D721Med (cell line): ENCODE measurements at regions not wholly inside any gene's neighbourhood (a gene's known extent, or its start where the extent isn't known, plus 50 kb on each side); places are given as distances from the start of the nearest gene placed in this dataset.

Source experiments
- DNase-seq: peaks from one replicate; pipeline ENCODE4 v3.0.0; 2011; ENCODE audit warnings: low spot score; ENCODE audit not compliant: insufficient read length
- FAIRE-seq: peaks from 2 replicates; lab custom pipeline; 2011; peaks lifted over from hg19 to GRCh38; lab: Jason Lieb, UNC
- TF ChIP-seq, protein P1 (sequence below): IDR thresholded peaks from 2 replicates; pipeline ENCODE4 v1.5.1; 2012; ENCODE audit warnings: mild to moderate bottlenecking, control low read depth; ENCODE audit not compliant: insufficient read depth; ENCODE audit errors: missing control alignments

DNA sequence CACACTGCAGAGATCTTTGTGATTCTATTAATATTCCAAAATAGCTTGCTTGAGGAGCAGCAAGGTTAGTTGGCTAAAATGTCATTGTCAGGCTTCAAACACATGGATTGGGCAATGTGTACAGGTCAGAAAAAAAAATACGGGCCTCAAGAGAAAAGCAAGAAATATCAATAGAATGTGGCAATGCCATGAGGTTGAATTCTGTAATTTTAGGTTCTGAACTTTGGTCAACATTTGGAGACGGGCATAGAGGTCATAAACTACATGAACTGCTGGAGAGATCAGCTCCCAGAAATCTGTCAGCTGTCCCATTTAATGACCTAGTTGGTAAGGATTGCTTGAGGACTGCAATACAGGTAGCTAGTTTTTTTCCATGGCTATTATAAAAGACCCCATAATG is 445.8 kb downstream of the HTR1B start:
- FAIRE-seq (no peak), DNase-seq (no peak)
- TF ChIP-seq, protein P1, sequence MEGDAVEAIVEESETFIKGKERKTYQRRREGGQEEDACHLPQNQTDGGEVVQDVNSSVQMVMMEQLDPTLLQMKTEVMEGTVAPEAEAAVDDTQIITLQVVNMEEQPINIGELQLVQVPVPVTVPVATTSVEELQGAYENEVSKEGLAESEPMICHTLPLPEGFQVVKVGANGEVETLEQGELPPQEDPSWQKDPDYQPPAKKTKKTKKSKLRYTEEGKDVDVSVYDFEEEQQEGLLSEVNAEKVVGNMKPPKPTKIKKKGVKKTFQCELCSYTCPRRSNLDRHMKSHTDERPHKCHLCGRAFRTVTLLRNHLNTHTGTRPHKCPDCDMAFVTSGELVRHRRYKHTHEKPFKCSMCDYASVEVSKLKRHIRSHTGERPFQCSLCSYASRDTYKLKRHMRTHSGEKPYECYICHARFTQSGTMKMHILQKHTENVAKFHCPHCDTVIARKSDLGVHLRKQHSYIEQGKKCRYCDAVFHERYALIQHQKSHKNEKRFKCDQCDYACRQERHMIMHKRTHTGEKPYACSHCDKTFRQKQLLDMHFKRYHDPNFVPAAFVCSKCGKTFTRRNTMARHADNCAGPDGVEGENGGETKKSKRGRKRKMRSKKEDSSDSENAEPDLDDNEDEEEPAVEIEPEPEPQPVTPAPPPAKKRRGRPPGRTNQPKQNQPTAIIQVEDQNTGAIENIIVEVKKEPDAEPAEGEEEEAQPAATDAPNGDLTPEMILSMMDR = no peak

DNA sequence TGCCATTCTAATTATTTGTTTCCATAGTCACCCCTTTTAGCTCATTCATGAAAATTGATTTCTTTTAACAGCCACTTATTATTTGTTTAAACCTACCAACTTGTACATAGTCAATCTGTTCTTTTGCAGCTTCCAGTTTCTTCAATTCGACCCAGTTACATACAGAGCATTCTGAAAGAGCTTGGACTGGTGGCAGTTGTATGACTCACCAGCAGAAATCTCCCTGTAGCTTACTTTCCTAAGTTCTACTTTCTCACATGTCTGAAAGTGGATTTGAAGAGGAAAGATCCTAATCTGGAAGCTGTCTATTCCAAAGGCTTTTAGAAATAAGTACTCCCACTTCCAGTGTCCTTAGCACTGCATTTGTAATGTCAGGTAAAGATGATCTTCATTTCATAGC is 447.9 kb downstream of the HTR1B start:
- no peak for DNase-seq
- TF ChIP-seq, protein P1 = no peak
- FAIRE-seq = no peak

DNA sequence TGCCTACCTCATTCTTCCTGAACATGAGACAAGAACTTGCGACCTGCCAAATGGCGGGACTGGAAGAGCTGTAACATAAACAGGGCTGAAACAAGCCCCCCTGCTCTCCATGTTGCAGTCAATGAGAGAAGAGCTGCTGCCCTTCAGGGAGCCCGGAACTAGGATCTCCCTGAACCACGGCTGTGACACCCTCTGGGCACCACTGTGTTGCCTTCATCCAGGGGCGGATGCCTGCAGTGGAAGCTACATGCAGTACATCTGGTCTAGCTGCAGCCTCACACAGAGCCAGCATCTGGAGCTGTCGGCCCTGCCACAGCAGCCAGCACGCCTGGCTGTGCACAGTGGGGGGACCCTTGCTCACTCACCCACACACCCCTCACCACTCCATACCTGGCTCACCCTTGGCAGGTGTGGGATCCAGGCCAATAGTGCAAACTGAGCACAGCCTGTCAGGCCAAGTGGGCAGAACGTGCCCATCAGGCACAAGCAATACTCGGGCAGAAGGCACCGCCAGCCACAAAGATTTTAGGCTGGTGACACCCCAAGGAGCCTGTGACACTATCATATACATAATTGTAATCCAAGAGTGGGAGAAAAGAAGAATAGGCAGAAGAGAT is 451.3 kb downstream of the HTR1B start:
- TF ChIP-seq, protein P1 = no peak
- FAIRE-seq (no peak), DNase-seq (no peak)

DNA sequence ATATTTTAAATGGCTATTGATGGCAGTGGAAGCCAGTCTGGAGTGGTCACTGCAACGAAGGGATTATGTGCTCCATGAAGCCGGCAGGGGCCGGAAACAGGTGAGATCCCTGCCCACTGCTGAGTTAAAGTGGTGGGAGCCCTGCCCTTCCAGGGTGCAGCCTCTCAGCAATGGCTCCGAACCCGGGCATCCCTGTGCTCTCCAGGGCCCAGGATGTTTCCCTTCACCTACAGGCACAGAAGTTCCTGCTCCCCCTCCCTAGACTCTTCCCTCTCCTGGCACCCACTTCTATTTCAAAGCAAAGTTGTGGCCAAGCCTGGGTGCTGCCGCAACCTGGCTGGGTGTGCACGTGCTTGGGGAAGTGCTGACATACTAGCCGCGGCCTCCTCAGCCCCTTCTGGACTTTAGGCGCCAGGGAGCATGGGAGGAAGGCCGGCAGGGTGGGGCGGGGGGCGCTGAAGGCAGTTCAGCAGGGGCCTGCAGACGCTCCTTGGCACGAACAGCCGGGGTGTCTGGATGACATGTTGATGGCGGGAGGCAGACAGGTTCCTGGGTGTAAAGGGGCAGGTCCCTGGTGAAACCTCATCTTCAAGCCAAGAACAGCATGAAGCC is 452.3 kb downstream of the HTR1B start:
- no peak for DNase-seq
- no peak for FAIRE-seq
- TF ChIP-seq, protein P1 = no peak

DNA sequence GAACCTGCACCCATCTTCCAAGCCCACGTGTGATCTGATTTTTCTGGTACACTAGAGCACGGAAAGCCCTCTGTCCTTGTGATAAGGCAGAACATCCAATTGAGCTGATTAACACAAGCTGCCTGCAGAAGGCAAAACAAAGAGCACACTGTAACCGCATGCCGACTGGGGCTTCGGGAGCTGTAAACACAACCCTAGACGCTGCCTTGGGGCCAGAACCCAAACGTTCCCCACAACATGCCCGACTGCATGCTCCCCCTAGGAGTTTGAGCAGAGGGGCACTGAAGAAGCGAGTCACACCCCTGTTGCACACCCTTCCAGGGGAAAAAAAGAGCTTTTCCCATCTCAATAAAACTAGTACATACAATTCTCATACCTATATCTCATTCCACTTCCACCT is 470.7 kb downstream of the HTR1B start:
- TF ChIP-seq, protein P1 = no peak
- FAIRE-seq (no peak), DNase-seq (no peak)

DNA sequence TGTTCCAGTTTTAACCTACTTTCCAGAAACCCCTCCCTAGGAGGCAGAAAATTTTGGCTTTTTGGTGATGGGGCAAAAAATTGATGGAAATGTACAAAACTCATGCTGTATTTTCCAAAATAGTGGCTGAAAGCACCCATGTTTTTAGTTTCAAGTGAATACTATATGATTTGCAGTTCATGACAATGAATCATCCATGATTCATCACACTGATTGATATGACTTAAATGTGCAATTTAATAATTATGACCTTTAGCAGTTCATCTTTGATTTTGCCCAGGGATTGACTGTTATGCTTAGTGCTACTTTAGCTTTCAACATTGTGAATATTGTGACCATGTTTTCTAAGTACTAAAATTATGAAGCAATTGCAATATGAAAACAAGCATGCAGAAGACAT is 478.7 kb downstream of the HTR1B start:
- TF ChIP-seq, protein P1 = no peak
- FAIRE-seq (no peak), DNase-seq (no peak)
